ENCODE measurements at regions not wholly inside any gene's neighbourhood (a gene's known extent, or its start where the extent isn't known, plus 50 kb on each side); places are given as distances from the start of the nearest gene placed in this dataset.

DNA sequence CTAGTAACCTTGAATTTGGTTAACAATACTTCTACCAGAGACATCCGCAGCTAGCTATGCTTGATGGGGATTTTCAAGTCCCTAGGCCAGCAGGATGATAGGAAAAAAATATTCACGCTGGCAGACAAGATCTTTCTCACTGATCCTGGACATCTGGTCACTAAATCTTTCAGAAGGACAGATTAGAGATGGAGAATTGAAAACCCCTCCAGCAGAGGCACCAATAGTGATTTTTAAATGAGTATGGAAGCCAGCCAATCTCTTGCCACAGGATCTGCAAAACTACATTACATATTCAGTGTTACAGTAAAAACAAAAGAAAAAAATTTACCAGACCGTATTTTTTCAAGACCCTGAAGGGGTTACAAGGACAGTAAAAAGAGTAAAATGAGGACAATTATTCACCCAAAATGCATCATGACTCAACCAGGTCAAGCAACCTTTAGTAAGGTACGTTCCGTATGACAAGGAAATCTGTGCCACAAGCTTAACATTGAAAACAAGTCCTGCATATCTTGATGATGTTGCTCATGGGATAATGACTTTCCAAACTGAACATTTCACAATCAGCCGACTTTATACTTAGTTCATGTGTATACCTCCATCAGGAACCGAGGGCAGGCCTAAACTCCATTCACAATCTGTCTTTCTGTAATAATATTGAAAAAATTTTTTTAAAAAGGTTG lies 239.5 kb downstream of the GXYLT1 start:
- TF ChIP-seq, protein P1, sequence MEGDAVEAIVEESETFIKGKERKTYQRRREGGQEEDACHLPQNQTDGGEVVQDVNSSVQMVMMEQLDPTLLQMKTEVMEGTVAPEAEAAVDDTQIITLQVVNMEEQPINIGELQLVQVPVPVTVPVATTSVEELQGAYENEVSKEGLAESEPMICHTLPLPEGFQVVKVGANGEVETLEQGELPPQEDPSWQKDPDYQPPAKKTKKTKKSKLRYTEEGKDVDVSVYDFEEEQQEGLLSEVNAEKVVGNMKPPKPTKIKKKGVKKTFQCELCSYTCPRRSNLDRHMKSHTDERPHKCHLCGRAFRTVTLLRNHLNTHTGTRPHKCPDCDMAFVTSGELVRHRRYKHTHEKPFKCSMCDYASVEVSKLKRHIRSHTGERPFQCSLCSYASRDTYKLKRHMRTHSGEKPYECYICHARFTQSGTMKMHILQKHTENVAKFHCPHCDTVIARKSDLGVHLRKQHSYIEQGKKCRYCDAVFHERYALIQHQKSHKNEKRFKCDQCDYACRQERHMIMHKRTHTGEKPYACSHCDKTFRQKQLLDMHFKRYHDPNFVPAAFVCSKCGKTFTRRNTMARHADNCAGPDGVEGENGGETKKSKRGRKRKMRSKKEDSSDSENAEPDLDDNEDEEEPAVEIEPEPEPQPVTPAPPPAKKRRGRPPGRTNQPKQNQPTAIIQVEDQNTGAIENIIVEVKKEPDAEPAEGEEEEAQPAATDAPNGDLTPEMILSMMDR (IDR thresholded peaks at IDR 0.05) = no peak
- Histone ChIP-seq H3K4me3 (no peak overlapping the region), H3K27ac (no peak overlapping the region), H3K27me3 (no peaks in the 10 kb centered on the region), H3K36me3 (no peaks in the 10 kb centered on the region), H3K4me1 (no peaks in the 10 kb centered on the region), H3K9me3 (no peaks in the 10 kb centered on the region)
- DNase-seq (ENCODE audit: low spot score in 2 of 2) = no peak
- intact Hi-C loops (cut with DNase I) = no loop called here

DNA sequence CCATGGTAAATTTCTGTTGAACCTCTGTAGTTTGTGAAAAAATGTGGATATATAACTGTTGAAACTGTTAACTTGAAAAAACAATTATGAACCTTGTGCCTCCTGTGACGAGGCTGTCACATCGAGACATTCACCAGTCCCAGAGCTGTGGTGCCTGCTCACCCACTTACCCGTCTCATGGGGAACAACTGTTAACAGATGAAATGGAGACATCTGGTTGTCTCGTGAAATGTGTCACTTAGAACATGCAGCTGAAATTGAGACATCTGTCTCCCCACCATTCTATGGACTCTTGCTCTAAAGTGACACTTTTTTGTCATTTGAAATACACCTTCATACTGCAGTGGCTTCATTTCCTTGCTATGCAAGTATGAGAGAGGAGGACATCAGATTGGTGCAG lies 240.6 kb downstream of the GXYLT1 start:
- Histone ChIP-seq H3K27me3 (no peaks in the 10 kb centered on the region), H3K4me3 (no peak overlapping the region), H3K9me3 (no peaks in the 10 kb centered on the region), H3K4me1 (no peaks in the 10 kb centered on the region), H3K27ac (no peak overlapping the region), H3K36me3 (no peaks in the 10 kb centered on the region)
- no peak for DNase-seq (ENCODE audit: low spot score in 2 of 2)
- intact Hi-C loops (cut with DNase I) = no loop called here
- TF ChIP-seq, protein P1 (IDR thresholded peaks at IDR 0.05) = no peak

DNA sequence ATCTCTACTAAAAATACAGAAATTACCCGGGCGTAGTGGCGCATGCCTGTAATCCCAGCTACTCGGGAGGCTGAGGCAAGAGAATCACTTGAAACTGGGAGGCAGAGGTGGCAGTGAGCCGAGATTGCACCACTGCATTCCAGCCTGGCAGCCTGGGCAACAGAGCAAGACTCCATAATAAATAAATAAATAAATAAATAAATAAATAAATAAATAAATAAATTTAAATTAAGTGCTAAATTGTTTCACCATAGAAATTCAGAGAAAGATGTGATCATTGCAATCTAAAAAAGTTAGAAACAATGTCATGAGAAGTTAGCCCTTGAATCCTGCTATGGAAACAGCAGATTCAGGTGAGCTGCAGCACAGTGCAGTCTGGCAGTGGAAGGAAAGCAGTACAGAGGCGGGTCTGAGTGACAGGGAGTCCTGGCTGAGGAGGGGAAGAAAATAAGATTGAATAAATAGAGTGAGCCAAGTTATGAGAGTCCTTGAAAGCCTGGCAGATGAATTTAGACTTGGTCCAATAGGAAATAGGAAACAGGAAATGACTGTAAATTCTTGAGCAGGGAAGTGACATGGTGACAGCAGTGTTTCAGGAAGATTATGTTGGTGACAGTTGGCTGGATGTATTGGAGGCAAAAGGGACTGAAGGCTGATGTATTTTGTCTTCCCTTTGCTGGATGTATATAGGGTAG lies 241.5 kb downstream of the GXYLT1 start:
- Histone ChIP-seq H3K4me1 (no peaks in the 10 kb centered on the region), H3K36me3 (no peaks in the 10 kb centered on the region), H3K27ac (no peak overlapping the region), H3K4me3 (no peak overlapping the region), H3K27me3 (no peaks in the 10 kb centered on the region), H3K9me3 (no peaks in the 10 kb centered on the region)
- intact Hi-C loops (cut with DNase I) = no loop called here
- DNase-seq (ENCODE audit: low spot score in 2 of 2) = no peak
- TF ChIP-seq, protein P1 (IDR thresholded peaks at IDR 0.05) = no peak

GRCh38 chr12:41899577-41899976 lies 245.1 kb downstream of the GXYLT1 start:
- Histone ChIP-seq H3K4me3 (no peak overlapping the region), H3K36me3 (no peaks in the 10 kb centered on the region), H3K9me3 (peaks cover 0 to 3% of the 10 kb centered on the region in 2 donors), H3K27me3 (no peaks in the 10 kb centered on the region), H3K4me1 (no peaks in the 10 kb centered on the region), H3K27ac (no peak overlapping the region)
- DNase-seq (ENCODE audit: low spot score in 2 of 2) = no peak
- intact Hi-C loops (cut with DNase I) = no loop called here
- TF ChIP-seq, protein P1 (IDR thresholded peaks at IDR 0.05) = no peak

- Histone ChIP-seq H3K27ac (no peak overlapping the region), H3K4me3 (no peak overlapping the region), H3K4me1 (no peaks in the 10 kb centered on the region), H3K9me3 (peaks cover 0 to 3% of the 10 kb centered on the region in 2 donors), H3K36me3 (no peaks in the 10 kb centered on the region), H3K27me3 (no peaks in the 10 kb centered on the region)
- TF ChIP-seq, protein P1 (IDR thresholded peaks at IDR 0.05) = no peak
- intact Hi-C loops (cut with DNase I) = no loop called here
- DNase-seq (ENCODE audit: low spot score in 2 of 2) = no peak
Measured at GRCh38 chr12:41897593-41897992, 247.1 kb downstream of the GXYLT1 start.

All from ascending aorta (tissue), 2 donors.